GM19372 (cell line): ENCODE measurements at regions not wholly inside any gene's neighbourhood (a gene's known extent, or its start where the extent isn't known, plus 50 kb on each side); places are given as distances from the start of the nearest gene placed in this dataset.
"Not testable (repeated sequence)": the region's sequence is repeated elsewhere in the genome, so short reads cannot be mapped to it uniquely, and the experiment has no call there.

Source experiments
- ATAC-seq: cut with Tn5 transposase; IDR thresholded peaks from one replicate; pipeline ENCODE4 v1.9.1; 2021; ENCODE audit warnings: mild to moderate bottlenecking, low read depth, moderate library complexity; ENCODE audit not compliant: unreplicated experiment

GRCh38 chr7:142478479-142479220 lies 220.8 kb upstream of the PRSS58 start:
- ATAC-seq: peak; percentile 71

DNA sequence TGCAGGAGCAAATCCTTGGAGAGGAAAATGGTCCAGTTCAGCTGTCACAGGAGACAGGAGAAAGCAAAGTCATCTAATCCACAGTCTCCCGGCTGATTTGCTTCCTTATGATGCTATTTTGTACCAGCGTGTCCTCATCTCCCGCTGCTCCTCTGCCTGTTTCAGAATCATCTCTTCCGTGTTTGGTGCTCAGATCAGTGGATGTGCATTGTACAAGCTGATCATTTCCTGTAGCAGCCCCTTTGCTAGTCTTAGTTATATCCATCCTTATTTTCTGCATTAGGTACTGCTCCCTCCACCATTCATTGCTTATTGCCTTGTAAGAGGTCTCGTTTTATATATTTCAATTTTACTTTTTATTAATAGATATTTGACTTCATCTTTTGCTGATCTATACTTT lies 219.9 kb upstream of the PRSS58 start:
- ATAC-seq: not testable (repeated sequence)

GRCh38 chr7:142477079-142477651 lies 219.3 kb upstream of the PRSS58 start:
- no peak for ATAC-seq

DNA sequence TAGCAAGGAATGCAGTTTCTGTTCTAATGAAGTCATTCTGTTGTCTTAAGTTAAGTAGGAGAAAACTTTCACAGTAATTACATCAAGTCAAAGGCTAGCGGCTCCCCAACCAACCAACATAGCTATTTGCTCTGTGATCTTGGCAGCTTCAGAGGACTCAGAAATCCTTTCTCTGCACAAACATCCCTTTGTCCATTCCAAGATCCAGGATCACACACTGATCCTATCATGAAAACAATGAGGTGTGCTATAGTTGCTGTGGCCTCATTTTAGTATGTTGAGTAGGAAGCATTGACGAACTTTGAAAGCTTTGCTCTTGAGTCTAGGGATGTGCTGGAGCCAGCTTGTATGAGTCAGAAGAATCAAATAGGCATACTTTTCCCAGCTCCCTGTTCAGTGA lies 218.2 kb upstream of the PRSS58 start:
- ATAC-seq: no peak

- no peak for ATAC-seq
Observed at GRCh38 chr7:142471820-142472219, 214.0 kb upstream of the PRSS58 start.

GRCh38 chr7:142470544-142470830 lies 212.6 kb upstream of the PRSS58 start:
- no peak for ATAC-seq

GRCh38 chr7:142469696-142470543 lies 212.1 kb upstream of the PRSS58 start:
- no peak for ATAC-seq

GRCh38 chr7:142468871-142469665 lies 211.2 kb upstream of the PRSS58 start:
- no peak for ATAC-seq

- not testable (repeated sequence) for ATAC-seq
Observed at GRCh38 chr7:142467056-142467655, 209.3 kb upstream of the PRSS58 start.

- peak; percentile 55 for ATAC-seq
Observed at GRCh38 chr7:142463401-142463850, 205.6 kb upstream of the PRSS58 start.

DNA sequence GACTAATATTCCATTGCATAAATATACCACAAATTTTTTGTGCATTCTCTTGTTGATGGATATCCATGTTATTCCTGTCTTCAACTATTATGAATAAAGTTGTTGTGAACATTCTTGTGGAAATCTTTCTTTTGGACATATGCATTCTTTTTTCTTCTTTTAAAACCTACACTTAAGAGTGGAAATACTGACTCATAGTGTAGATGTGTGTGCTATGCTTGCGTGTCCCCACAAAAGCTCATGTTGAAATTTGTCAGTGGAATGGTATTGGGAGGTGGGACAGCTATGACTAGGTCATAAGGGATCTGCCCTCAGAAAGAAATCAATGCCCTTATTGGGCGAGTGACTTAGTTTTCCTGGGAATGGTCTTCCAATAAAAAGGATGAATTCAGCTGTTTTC lies 203.6 kb upstream of the PRSS58 start:
- no peak for ATAC-seq

GRCh38 chr7:142460402-142461117 lies 202.7 kb upstream of the PRSS58 start:
- ATAC-seq: no peak

DNA sequence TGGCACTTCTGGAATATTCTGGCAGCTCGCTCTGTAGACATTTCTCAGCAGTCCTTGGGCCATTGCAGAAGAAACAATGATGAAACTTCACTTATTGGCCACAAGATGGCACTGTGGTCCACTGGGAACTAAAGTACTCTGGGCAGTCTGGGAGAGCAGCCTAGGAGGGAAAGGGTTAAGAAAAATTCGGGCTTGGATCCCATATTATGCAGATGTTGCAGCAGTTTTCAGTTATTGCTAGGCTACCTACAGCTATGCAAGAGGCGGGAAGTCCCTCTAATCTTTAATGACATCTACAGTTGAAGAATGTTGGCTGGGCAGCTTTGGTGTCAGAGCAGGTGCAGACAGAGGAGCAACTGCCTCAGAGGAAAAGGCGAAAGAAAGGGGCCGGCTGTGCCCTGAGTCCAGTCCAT lies 201.7 kb upstream of the PRSS58 start:
- peak; percentile 70 for ATAC-seq

DNA sequence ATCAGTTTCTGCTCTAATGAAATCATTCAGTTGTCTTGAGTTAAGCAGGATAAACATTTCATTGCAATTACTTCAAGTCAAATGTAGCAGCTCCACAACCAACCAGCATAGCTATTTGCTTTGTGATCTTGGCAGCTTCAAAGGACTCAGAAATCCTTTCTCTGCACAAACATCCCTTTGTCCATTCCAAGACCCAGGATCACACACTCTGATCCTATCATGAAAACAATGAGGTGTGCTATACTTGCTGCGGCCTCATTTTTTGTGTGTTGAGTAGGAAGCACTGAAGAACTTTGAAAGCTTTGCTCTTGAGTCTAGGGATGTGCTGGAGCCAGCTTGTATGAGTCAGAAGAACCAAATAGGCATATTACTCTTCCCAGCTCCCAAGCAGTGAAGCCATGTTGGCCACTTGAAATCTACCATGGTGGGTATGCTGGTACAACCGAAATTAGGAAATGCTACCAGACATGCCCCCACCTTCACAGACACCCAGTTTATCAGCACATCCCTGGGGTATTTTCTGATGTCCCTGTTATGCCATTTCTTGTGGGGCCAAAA lies 199.4 kb upstream of the PRSS58 start:
- no peak for ATAC-seq

- no peak for ATAC-seq
Observed at GRCh38 chr7:142455392-142455791, 197.5 kb upstream of the PRSS58 start.

DNA sequence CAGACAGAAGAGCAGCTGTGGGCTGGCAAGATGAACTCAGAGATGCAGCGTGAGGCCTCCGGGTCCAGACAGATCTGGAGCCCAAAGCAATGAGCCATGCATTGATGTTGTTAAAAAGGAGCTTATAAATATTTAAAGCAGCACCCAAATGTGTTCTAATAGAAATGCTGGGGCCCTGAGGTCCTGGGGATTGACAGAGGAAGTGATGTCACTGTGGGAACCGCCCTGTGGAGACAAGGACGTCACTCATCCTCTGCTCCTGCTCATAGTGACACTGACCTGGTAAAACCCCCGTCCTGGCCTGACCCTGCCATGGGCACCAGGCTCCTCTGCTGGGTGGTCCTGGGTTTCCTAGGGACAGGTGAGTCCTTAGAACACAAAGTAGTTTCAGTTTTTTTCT lies 197.0 kb upstream of the PRSS58 start:
- ATAC-seq: no peak

DNA sequence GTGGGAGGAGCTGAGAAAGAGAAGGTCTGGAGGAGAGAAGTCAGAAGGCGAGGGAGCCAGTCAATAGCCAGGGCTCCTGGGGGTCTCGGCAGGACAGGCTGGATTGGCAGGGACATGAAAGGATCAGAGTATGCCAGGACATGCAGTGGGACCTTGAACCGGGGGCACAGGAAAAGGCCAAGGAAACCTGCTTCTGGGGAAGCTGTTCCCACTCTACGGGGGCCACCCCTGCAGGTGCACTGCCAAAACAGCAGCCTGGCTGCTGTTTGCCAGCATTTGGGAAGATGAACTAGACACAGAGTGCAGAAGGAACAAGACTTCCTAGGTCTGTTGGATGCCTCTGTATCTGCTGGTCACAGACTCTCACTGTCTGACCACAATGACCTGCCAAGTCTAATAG lies 194.9 kb upstream of the PRSS58 start:
- ATAC-seq: no peak

- no peak for ATAC-seq
Observed at GRCh38 chr7:142451817-142452216, 194.0 kb upstream of the PRSS58 start.

DNA sequence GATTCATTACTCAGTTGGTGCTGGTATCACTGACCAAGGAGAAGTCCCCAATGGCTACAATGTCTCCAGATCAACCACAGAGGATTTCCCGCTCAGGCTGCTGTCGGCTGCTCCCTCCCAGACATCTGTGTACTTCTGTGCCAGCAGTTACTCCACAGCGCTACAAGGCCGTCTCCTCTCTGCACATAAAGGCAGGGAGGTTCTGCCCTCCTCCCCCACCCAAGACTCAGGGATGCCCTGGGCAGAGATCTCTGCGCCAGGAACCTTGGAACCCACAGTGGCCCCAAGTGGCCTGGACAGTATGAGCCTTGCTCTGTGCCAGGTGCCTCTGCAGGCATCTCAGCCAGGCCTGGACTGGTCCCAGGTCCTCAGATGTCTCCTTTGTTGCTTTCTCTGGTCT lies 193.4 kb upstream of the PRSS58 start:
- ATAC-seq: no peak
